ENCODE measurements at regions not wholly inside any gene's neighbourhood (a gene's known extent, or its start where the extent isn't known, plus 50 kb on each side); places are given as distances from the start of the nearest gene placed in this dataset.
"Not testable (repeated sequence)": the region's sequence is repeated elsewhere in the genome, so short reads cannot be mapped to it uniquely, and the experiment has no call there.

GRCh38 chr2:193025556-193025955 is 830.8 kb upstream of the TMEFF2 start:
- not testable (repeated sequence) for DNase-seq

DNA sequence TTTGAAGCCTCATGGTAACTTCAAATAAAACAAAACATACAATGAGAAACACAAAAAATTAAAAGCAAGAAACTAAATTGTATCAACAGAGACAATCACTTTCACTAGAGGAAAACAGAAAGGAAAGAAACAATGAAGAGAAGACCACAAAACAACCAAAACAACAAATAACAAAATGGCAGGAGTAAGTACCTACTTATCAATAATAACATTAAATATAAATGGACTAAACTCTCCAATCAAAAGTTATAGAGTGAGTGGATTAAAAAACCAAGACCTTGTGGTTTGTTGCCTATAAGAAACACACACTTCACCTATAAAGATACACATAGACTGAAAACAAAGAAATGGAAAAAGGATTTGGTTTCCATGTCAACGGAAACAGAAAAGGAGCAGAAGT is 830.1 kb upstream of the TMEFF2 start:
- DNase-seq = no peak

DNA sequence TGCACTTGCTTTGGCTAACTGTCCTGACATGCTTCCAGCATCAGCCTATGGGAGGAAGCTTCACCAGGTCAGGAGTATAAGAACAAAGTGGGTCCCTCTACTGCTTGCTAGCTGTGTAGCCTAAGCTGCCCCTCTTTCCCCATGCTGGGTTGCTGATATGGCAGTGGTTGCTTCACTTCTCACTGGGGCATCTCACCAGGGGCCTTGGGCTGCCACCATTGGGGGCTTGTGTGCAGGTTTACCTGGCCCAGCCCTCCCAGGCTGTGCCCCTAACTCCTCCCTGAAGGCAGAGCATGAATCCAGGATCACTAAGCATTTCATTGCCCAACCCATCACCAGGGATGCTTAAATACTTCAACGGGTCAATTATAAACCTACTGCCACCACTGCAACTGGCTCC is 817.1 kb upstream of the TMEFF2 start:
- DNase-seq = no peak

- no peak for DNase-seq
These were observed 798.3 kb upstream of the TMEFF2 start for GRCh38 chr2:192993059-192993458.

DNA sequence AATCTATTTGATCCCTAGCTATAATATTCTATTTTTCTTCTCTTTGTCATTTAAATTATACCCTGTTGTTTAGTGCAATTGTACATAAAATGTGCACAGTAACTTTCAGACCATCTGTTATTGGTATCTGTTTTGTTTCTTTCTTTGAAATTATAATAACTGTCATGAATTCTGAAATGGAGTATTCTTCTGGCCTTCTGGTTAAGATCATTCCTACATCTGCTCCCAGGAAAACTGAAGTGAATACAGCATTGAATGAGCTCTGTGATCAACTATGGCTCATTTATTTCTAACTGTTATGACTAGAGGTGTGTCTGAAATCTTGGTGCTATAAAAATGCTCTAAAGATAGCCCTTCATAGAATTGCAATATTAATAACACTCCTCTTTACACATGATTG is 788.4 kb upstream of the TMEFF2 start:
- no peak for DNase-seq

DNA sequence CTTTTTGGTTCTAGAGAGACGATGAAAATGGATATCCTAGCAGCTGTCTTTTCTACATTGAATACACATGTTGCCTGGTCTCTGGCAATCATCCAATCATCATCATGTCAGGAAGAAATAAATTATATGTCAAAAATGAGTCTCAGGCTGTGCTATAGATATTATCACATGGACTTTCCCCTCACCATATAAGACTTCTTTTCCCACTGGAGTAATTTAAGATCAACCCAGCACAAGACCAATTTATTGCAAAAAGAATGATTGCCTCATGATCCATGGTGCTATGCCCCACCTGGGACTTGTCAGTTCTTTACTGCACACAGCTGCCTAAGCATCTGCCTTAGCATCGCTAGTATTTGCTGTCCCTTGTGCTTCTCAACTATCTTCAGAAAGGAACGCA is 783.7 kb upstream of the TMEFF2 start:
- DNase-seq = peak in 2 of 3 experiments; percentile 20 to 82

GRCh38 chr2:192971981-192972380 is 777.2 kb upstream of the TMEFF2 start:
- no peak for DNase-seq

DNA sequence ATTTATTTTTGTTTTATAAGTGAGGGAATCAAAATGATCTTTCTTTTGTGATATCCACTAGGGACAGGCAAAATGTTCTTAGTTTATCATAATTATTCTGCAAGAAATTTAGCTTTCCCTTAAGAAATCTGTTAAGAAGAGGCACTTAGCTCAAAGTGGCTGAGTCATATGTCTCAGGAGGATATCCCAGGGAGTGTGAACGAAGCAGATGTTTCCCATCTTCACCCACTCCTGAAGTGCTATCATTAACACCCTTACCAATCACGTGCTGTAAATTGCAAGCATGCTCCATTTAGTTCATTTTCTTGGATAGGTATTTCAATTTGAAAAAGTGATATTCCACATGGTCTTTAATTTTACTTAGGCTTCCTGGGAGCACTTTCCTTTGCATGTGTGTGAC is 774.3 kb upstream of the TMEFF2 start:
- DNase-seq = peak in 1 of 3 experiments; percentile 48

DNA sequence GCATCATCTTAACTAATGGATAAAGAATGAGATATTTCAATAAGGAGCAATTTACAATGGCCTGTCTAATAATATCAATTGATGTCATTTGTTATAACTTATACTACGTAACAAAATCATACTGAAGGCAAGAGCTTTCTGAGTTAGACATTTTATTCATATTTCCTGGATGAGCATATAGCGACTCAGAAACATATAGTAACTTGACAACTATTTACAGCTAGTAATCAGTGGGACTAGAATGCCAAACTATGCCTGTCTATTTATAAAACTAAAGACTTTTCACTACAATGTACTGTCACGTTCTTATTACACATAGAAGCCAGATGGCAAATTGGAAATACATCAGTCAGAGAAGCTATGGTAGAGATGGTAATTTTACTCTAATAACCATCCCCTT is 766.2 kb upstream of the TMEFF2 start:
- DNase-seq = no peak

- DNase-seq = not testable (repeated sequence)
These were observed 763.9 kb upstream of the TMEFF2 start for GRCh38 chr2:192958615-192959014.

- DNase-seq = no peak
These were observed 762.7 kb upstream of the TMEFF2 start for GRCh38 chr2:192957425-192957824.

- DNase-seq = no peak
These were observed 758.4 kb upstream of the TMEFF2 start for GRCh38 chr2:192953116-192953515.

- DNase-seq = no peak
These were observed 757.5 kb upstream of the TMEFF2 start for GRCh38 chr2:192952245-192952644.

GRCh38 chr2:192948316-192948715 is 753.6 kb upstream of the TMEFF2 start:
- no peak for DNase-seq

DNA sequence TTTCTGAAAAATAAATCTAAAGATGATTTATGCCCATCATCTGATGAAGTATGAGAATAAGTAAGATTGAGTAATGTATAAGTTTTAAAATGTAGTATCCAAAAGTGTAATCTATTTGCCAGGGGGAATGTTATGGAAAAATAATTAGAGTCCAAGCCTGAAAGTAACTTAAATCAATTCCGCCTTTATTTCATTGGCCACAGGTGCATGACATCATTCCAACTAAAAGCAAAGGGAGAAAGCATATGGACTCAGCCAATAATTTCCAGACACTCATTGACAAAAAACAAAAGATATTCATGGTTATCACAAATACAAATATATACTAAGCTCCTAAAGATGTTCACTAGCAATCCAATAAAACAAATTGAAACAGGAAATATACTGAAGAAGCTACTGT is 752.6 kb upstream of the TMEFF2 start:
- no peak for DNase-seq

GRCh38 chr2:192940767-192941166 is 746.0 kb upstream of the TMEFF2 start:
- DNase-seq = peak in 1 of 3 experiments; percentile 24

DNA sequence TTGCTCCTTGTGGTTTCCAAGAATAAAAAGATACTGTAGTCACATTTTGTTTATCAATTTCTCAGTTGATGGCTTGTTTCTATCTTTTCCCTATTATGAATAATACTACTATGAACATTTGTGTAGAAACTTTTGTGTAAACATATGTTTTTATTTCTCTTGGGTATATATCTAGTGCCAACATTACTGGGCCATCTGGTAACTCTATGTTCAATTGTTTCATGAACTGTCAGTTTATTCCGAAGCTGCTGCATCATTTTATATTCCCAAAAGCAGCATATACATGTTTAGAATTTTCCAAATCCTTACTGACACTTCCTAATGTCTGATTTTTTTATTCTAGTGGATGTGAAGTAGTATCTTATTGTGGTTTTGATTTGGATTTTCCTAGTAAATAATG is 737.6 kb upstream of the TMEFF2 start:
- DNase-seq = no peak

- not testable (repeated sequence) for DNase-seq
These were observed 726.9 kb upstream of the TMEFF2 start for GRCh38 chr2:192921631-192922030.

GRCh38 chr2:192901446-192901845 is 706.7 kb upstream of the TMEFF2 start:
- DNase-seq = no peak

GRCh38 chr2:192899466-192899865 is 704.7 kb upstream of the TMEFF2 start:
- no peak for DNase-seq

DNA sequence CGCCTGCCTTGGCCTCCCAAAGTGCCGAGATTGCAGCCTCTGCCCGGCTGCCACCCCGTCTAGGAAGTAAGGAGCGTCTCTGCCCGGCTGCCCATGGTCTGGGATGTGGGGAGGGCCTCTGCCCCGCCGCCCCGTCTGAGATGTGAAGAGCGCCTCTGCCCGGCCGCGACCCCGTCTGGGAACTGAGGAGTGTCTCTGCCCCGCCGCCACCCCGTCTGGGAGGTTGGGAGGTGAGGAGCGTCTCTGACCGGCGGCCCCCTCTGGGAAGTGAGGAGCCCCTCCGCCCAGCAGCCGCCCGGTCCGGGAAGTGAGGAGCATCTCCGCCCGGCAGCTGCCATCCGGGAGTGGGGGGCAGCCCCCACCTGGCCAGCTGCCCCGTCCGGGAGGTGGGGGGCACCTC is 699.2 kb upstream of the TMEFF2 start:
- DNase-seq = not testable (repeated sequence)

DNA sequence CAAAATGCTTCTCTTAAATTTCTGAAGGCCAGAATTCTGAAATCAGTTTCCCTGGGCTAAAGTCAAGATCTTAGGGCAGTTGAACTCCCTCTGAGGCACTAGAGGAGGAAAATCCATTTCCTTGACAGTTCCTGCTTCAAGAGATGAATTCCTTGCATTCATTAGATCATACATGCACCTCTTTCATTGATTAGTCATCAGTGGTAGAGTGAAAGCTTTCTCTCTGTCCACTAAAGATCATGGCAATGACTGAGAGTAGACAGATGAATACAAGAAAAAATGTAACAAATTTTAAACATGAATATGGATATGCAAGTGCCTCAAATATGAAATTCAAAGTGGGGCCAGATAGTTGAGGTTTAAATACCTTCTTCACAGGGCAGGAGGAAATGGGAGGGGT is 693.4 kb upstream of the TMEFF2 start:
- DNase-seq = no peak

- DNase-seq = peak in 1 of 3 experiments; percentile 69
These were observed 692.6 kb upstream of the TMEFF2 start for GRCh38 chr2:192887337-192887736.

DNA sequence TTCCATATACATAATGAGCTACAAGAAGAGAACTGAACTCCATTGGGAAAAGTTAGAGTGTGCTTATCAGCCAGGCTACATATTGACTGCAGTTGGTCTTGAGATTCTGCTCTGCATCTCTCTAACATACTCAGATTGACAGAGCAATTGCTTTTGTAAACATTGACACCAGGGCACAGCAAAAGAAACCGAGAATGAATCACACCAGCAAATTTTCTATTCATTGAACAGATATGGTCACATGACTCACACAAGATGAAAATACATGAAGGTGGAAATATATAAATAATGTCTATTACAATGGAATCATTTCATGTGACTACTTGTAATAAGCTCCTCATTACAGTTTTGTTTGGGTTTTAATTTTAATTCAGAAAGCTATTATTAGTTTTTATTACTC is 691.9 kb upstream of the TMEFF2 start:
- peak in 2 of 3 experiments; percentile 10 to 74 for DNase-seq

GRCh38 chr2:192885569-192886160 is 690.9 kb upstream of the TMEFF2 start:
- DNase-seq = peak in 2 of 3 experiments; percentile 25 to 74

- DNase-seq = no peak
These were observed 682.4 kb upstream of the TMEFF2 start for GRCh38 chr2:192877159-192877558.

Data from NCI-H1417 (cell line).